ENCODE measurements at regions not wholly inside any gene's neighbourhood (a gene's known extent, or its start where the extent isn't known, plus 50 kb on each side); places are given as distances from the start of the nearest gene placed in this dataset.

- TF ChIP-seq ATF3 (IDR thresholded peaks at IDR 0.05) (no peak), CTCF (IDR thresholded peaks at IDR 0.05 in 2 of 3, conservative IDR thresholded peaks at IDR 0.05 in 1 of 3; ENCODE audit: borderline replicate concordance in 1 of 3, insufficient read depth in 1 of 3, low read depth in 2 of 3, low read length in 2 of 3) (no peak), ZBTB33 (IDR thresholded peaks at IDR 0.05; ENCODE audit: extremely low read depth, insufficient replicate concordance, low read length) (no peak), EZH2 (IDR thresholded peaks at IDR 0.05) (no peak), EZH2phosphoT487 (IDR thresholded peaks at IDR 0.05; ENCODE audit: borderline replicate concordance) (no peak), SIN3A (IDR thresholded peaks at IDR 0.05; ENCODE audit: low read depth) (no peak), ZNF274 (IDR thresholded peaks at IDR 0.05; ENCODE audit: low read depth, low read length) (no peak), SP1 (IDR thresholded peaks at IDR 0.05; ENCODE audit: low read depth) (no peak), ELF1 (IDR thresholded peaks at IDR 0.05; ENCODE audit: borderline replicate concordance, low read depth) (no peak), RAD21 (IDR thresholded peaks at IDR 0.05; ENCODE audit: low read depth) (no peak), POLR2A (IDR thresholded peaks at IDR 0.05; ENCODE audit: borderline replicate concordance, extremely low read depth, insufficient read depth, insufficient read length) (no peak)
These were observed 497.7 kb upstream of the CDH11 start for GRCh38 chr16:65619606-65620005.
